HEK293 (cell line): ENCODE measurements at regions not wholly inside any gene's neighbourhood (a gene's known extent, or its start where the extent isn't known, plus 50 kb on each side); places are given as distances from the start of the nearest gene placed in this dataset.
"Not testable (repeated sequence)": the region's sequence is repeated elsewhere in the genome, so short reads cannot be mapped to it uniquely, and the experiment has no call there.

ENCODE experiments used
- CTCF ChIA-PET: fragments of 350-600 bp; formaldehyde crosslinking; extraction: SDS; loops from one replicate; lab custom pipeline; 2021; ENCODE audit warnings: antibody characterized with exemption; lab: Yijun Ruan, JAX
- POLR2A ChIA-PET: fragments of 300-600 bp; formaldehyde crosslinking; extraction: SDS; loops from one replicate; lab custom pipeline; 2020; ENCODE audit warnings: antibody characterized with exemption, inconsistent platforms; lab: Yijun Ruan, JAX
- H3K27ac ChIP-seq: fragments of 200-500 bp; sonication (Bioruptor generic); 2 replicates; pipeline ENCODE4 v1.5.1; 2014; ENCODE audit warnings: low read depth, low read length, control low read depth, inconsistent platforms; ENCODE audit errors: extremely low read depth
- H3K36me3 ChIP-seq, 2 experiments: fragments of 200-500 bp in 1 of 2; sonication (Bioruptor generic) in 1 of 2; 1 replicate in 1 of 2; 2 replicates in 1 of 2; pipeline ENCODE4 v1.5.1; 2014 to 2017; ENCODE audit warnings: inconsistent platforms in 2 of 2, low read length in 2 of 2; ENCODE audit not compliant: control insufficient read depth in 2 of 2, insufficient read depth in 1 of 2
- H3K4me1 ChIP-seq: fragments of 200-500 bp; sonication (Bioruptor generic); 2 replicates; pipeline ENCODE4 v1.5.1; 2014; ENCODE audit warnings: mild to moderate bottlenecking, low read length, inconsistent platforms; ENCODE audit not compliant: control insufficient read depth, insufficient read depth
- H3K4me3 ChIP-seq: 2 replicates; pipeline ENCODE4 v1.5.1; 2011; ENCODE audit warnings: low read depth, mild to moderate bottlenecking, control low read depth, low read length, moderate library complexity
- H3K9me3 ChIP-seq: fragments of 200-500 bp; sonication (Bioruptor generic); 2 replicates; pipeline ENCODE4 v1.5.1; 2014; ENCODE audit warnings: low read depth, low read length, inconsistent platforms; ENCODE audit not compliant: control insufficient read depth, insufficient read depth
- FEZF1 ChIP-seq: fragments of 450-650 bp; formaldehyde crosslinking; IDR thresholded peaks from 2 replicates; pipeline ENCODE4 v1.5.1; 2016; ENCODE audit warnings: missing biosample characterization, missing genetic modification characterization
- GLIS1 ChIP-seq: fragments of 450-650 bp; formaldehyde crosslinking; IDR thresholded peaks from 2 replicates; pipeline ENCODE4 v1.5.1; 2016; ENCODE audit warnings: missing biosample characterization, missing genetic modification characterization
- IKZF3 ChIP-seq: fragments of 450-650 bp; IDR thresholded peaks from 2 replicates; pipeline ENCODE4 v1.5.0; 2018; ENCODE audit warnings: missing biosample characterization, mild to moderate bottlenecking, missing genetic modification characterization, moderate library complexity
- KLF16 ChIP-seq: fragments of 450-650 bp; formaldehyde crosslinking; IDR thresholded peaks from 2 replicates; pipeline ENCODE4 v1.5.1; 2017; ENCODE audit warnings: missing biosample characterization, missing genetic modification characterization
- OSR2 ChIP-seq: fragments of 450-650 bp; formaldehyde crosslinking; IDR thresholded peaks from 2 replicates; pipeline ENCODE4 v1.5.1; 2016; ENCODE audit warnings: missing biosample characterization, missing genetic modification characterization
- RBAK ChIP-seq: fragments of 450-650 bp; formaldehyde crosslinking; IDR thresholded peaks from 2 replicates; pipeline ENCODE4 v1.5.1; 2016; ENCODE audit warnings: missing biosample characterization, missing genetic modification characterization
- SALL2 ChIP-seq: fragments of 450-650 bp; formaldehyde crosslinking; IDR thresholded peaks from 2 replicates; pipeline ENCODE4 v1.5.0; 2017; ENCODE audit warnings: missing biosample characterization, mild to moderate bottlenecking, missing genetic modification characterization, borderline replicate concordance
- SETDB1 ChIP-seq: IDR thresholded peaks from one replicate; pipeline ENCODE4 v1.6.1; 2017; ENCODE audit warnings: mild to moderate bottlenecking, low read length, moderate library complexity, mixed read lengths; ENCODE audit not compliant: insufficient read length
- ZBTB48 ChIP-seq: fragments of 450-650 bp; formaldehyde crosslinking; IDR thresholded peaks from 2 replicates; pipeline ENCODE4 v1.5.1; 2016; ENCODE audit warnings: missing biosample characterization, missing genetic modification characterization
- ZFP3 ChIP-seq: fragments of 450-650 bp; formaldehyde crosslinking; IDR thresholded peaks from 2 replicates; pipeline ENCODE4 v1.5.1; 2016; ENCODE audit warnings: low read depth, missing biosample characterization, missing genetic modification characterization
- ZNF19 ChIP-seq: fragments of 450-650 bp; formaldehyde crosslinking; IDR thresholded peaks from 2 replicates; pipeline ENCODE4; 2016; ENCODE audit warnings: missing biosample characterization, missing genetic modification characterization, low read depth
- ZNF266 ChIP-seq: fragments of 450-650 bp; formaldehyde crosslinking; IDR thresholded peaks from 2 replicates; pipeline ENCODE4 v1.5.1; 2016; ENCODE audit warnings: missing biosample characterization, missing genetic modification characterization, low read depth
- ZNF555 ChIP-seq: fragments of 450-650 bp; formaldehyde crosslinking; conservative IDR thresholded peaks from 2 replicates; pipeline ENCODE4 v1.5.1; 2017; ENCODE audit warnings: missing biosample characterization, mild to moderate bottlenecking, missing genetic modification characterization, inconsistent platforms
- ZNF561 ChIP-seq: fragments of 450-650 bp; IDR thresholded peaks from 2 replicates; pipeline ENCODE4 v1.5.1; 2018; ENCODE audit warnings: missing biosample characterization, missing genetic modification characterization, borderline replicate concordance
- ZNF660 ChIP-seq: fragments of 450-650 bp; IDR thresholded peaks from 2 replicates; pipeline ENCODE4 v1.5.1; 2018; ENCODE audit warnings: missing biosample characterization, mild to moderate bottlenecking, missing genetic modification characterization
- ZNF664 ChIP-seq: fragments of 450-650 bp; formaldehyde crosslinking; IDR thresholded peaks from 2 replicates; pipeline ENCODE4 v1.5.1; 2016; ENCODE audit warnings: missing biosample characterization, missing genetic modification characterization
- ZNF704 ChIP-seq: fragments of 450-650 bp; formaldehyde crosslinking; IDR thresholded peaks from 2 replicates; pipeline ENCODE4 v1.5.1; 2016; ENCODE audit warnings: missing biosample characterization, missing genetic modification characterization
- ZNF837 ChIP-seq: fragments of 450-650 bp; formaldehyde crosslinking; IDR thresholded peaks from 2 replicates; pipeline ENCODE4 v1.5.1; 2016; ENCODE audit warnings: missing biosample characterization, missing genetic modification characterization
- ZXDB ChIP-seq: fragments of 450-650 bp; formaldehyde crosslinking; IDR thresholded peaks from 2 replicates; pipeline ENCODE4 v1.5.1; 2016; ENCODE audit warnings: missing biosample characterization, missing genetic modification characterization
- TF ChIP-seq, protein P1 (sequence below): fragments of 450-650 bp; formaldehyde crosslinking; IDR thresholded peaks from 2 replicates; pipeline ENCODE4 v1.5.1; 2016; ENCODE audit warnings: missing biosample characterization, missing genetic modification characterization, borderline replicate concordance
- TF ChIP-seq, protein P2 (sequence below): fragments of 450-650 bp; formaldehyde crosslinking; IDR thresholded peaks from 2 replicates; pipeline ENCODE4 v1.5.1; 2016; ENCODE audit warnings: missing biosample characterization, missing genetic modification characterization
- TF ChIP-seq, protein P3 (sequence below): sonication (generic); formaldehyde crosslinking; IDR thresholded peaks from 2 replicates; pipeline ENCODE4 v1.8.1; 2022; ENCODE audit warnings: mild to moderate bottlenecking, moderate library complexity, missing genetic modification reagents
- TF ChIP-seq, protein P4 (sequence below): fragments of 450-650 bp; formaldehyde crosslinking; IDR thresholded peaks from 2 replicates; pipeline ENCODE4 v1.5.1; 2016; ENCODE audit warnings: missing biosample characterization, missing genetic modification characterization

DNA sequence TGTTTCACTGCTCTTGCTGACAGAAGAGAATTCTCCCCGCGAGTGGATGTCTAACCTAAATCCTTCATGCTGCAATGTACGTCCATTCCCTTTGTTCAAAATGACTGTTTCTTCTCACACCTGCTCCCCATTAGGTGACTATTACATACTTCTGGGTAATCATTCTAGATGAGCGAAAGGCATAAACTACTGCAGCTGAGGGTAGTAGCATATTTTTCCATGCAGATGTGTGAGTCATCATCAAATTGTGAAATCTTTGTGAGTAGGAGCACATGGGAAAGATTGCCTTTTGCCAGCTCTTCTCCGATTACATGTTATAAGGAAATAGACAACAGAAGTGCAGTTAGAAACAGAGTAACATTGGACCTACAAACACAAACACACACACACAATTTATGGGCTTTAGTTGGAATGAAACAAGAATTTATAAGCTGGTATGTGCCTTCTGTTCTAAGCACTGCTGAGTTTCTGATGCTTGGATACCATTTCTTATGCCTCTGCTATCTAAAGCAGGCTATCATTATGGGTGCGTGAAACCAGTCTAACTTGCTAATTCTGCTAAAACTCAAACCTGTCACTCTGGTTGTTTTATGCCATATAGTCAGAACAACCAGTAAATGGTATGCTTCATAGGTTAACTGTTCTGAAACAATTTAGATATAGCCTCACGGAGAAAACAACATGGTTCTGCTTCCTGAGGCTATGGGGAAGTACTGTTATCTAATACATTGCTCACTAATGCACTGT lies 346.9 kb upstream of the PSMD7 start:
- POLR2A ChIA-PET, result no interaction called here
- CTCF ChIA-PET, result interaction anchor here (0.6 kb wide), 1 partner anchor 1613 kb away, joined by 3 read pairs; no protein-coding TSS in a partner anchor
- Histone ChIP-seq H3K36me3 (no peaks in the 10 kb centered on the region), H3K27ac (no peak overlapping the region), H3K4me3 (no peak overlapping the region), H3K9me3 (no peaks in the 10 kb centered on the region), H3K4me1 (0 out of 2 replicates have a peak, but pooled peaks cover 3% of the 10 kb centered on the region)
- TF ChIP-seq OSR2 (tag by site-specific recombination) (peak; percentile 64), FEZF1 (tag by site-specific recombination) (peak; percentile 33; the same call in 1 of the 2 replicates), ZNF660 (tag by site-specific recombination) (peak; percentile 47; the same call in 1 of the 2 replicates), ZNF837 (no peak), IKZF3 (tag by site-specific recombination) (no peak), RBAK (tag by site-specific recombination) (no peak)
- TF ChIP-seq, protein P1, sequence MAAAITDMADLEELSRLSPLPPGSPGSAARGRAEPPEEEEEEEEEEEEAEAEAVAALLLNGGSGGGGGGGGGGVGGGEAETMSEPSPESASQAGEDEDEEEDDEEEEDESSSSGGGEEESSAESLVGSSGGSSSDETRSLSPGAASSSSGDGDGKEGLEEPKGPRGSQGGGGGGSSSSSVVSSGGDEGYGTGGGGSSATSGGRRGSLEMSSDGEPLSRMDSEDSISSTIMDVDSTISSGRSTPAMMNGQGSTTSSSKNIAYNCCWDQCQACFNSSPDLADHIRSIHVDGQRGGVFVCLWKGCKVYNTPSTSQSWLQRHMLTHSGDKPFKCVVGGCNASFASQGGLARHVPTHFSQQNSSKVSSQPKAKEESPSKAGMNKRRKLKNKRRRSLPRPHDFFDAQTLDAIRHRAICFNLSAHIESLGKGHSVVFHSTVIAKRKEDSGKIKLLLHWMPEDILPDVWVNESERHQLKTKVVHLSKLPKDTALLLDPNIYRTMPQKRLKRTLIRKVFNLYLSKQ (tag by site-specific recombination), result no peak
- TF ChIP-seq, protein P2, sequence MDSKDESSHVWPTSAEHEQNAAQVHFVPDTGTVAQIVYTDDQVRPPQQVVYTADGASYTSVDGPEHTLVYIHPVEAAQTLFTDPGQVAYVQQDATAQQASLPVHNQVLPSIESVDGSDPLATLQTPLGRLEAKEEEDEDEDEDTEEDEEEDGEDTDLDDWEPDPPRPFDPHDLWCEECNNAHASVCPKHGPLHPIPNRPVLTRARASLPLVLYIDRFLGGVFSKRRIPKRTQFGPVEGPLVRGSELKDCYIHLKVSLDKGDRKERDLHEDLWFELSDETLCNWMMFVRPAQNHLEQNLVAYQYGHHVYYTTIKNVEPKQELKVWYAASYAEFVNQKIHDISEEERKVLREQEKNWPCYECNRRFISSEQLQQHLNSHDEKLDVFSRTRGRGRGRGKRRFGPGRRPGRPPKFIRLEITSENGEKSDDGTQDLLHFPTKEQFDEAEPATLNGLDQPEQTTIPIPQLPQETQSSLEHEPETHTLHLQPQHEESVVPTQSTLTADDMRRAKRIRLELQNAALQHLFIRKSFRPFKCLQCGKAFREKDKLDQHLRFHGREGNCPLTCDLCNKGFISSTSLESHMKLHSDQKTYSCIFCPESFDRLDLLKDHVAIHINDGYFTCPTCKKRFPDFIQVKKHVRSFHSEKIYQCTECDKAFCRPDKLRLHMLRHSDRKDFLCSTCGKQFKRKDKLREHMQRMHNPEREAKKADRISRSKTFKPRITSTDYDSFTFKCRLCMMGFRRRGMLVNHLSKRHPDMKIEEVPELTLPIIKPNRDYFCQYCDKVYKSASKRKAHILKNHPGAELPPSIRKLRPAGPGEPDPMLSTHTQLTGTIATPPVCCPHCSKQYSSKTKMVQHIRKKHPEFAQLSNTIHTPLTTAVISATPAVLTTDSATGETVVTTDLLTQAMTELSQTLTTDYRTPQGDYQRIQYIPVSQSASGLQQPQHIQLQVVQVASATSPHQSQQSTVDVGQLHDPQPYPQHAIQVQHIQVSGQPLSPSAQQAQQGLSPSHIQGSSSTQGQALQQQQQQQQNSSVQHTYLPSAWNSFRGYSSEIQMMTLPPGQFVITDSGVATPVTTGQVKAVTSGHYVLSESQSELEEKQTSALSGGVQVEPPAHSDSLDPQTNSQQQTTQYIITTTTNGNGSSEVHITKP (tag by site-specific recombination), result 0 out of 2 replicates have a peak, but pooled peaks have one; percentile 18

GRCh38 chr16:73945631-73946030 lies 351.0 kb upstream of the PSMD7 start:
- ChIA-PET CTCF (no interaction called here), POLR2A (no interaction called here)

DNA sequence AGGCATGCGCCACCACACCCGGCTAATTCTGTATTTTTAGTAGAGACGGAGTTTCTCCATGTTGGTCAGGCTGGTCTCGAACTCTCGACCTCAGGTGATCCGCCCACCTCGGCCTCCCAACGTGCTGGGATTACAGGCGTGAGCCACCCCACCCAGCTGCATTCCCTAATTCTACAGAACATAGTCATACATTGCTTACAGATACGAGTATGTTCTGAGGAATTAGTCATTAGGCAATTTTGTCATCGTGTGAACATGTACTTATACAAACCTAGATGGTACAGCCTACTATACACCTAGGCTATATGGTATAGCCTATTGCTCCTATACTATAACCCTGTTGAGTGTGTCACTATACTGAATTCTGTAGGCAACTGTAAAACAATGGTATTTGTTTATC lies 353.4 kb upstream of the PSMD7 start:
- POLR2A ChIA-PET, H3K9me3 ChIP-seq, H3K36me3 ChIP-seq, H3K4me1 ChIP-seq, H3K27ac ChIP-seq, H3K4me3 ChIP-seq: not testable (repeated sequence)
- CTCF ChIA-PET, result interaction anchor here (0.6 kb wide), 1 partner anchor 10 kb away, joined by 3 read pairs; no protein-coding TSS in a partner anchor

More at GRCh38 chr16:73945631-73946030, 351.0 kb upstream of the PSMD7 start:
- TF ChIP-seq SALL2 (tag by site-specific recombination), result no peak
- no peak for TF ChIP-seq ZFP3
- TF ChIP-seq, protein P3, sequence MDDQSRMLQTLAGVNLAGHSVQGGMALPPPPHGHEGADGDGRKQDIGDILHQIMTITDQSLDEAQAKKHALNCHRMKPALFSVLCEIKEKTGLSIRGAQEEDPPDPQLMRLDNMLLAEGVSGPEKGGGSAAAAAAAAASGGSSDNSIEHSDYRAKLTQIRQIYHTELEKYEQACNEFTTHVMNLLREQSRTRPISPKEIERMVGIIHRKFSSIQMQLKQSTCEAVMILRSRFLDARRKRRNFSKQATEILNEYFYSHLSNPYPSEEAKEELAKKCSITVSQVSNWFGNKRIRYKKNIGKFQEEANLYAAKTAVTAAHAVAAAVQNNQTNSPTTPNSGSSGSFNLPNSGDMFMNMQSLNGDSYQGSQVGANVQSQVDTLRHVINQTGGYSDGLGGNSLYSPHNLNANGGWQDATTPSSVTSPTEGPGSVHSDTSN (CRISPR knock-in tag), result no peak
- TF ChIP-seq ZNF704 (tag by site-specific recombination), result no peak
- no peak for TF ChIP-seq SETDB1
- TF ChIP-seq, protein P4, sequence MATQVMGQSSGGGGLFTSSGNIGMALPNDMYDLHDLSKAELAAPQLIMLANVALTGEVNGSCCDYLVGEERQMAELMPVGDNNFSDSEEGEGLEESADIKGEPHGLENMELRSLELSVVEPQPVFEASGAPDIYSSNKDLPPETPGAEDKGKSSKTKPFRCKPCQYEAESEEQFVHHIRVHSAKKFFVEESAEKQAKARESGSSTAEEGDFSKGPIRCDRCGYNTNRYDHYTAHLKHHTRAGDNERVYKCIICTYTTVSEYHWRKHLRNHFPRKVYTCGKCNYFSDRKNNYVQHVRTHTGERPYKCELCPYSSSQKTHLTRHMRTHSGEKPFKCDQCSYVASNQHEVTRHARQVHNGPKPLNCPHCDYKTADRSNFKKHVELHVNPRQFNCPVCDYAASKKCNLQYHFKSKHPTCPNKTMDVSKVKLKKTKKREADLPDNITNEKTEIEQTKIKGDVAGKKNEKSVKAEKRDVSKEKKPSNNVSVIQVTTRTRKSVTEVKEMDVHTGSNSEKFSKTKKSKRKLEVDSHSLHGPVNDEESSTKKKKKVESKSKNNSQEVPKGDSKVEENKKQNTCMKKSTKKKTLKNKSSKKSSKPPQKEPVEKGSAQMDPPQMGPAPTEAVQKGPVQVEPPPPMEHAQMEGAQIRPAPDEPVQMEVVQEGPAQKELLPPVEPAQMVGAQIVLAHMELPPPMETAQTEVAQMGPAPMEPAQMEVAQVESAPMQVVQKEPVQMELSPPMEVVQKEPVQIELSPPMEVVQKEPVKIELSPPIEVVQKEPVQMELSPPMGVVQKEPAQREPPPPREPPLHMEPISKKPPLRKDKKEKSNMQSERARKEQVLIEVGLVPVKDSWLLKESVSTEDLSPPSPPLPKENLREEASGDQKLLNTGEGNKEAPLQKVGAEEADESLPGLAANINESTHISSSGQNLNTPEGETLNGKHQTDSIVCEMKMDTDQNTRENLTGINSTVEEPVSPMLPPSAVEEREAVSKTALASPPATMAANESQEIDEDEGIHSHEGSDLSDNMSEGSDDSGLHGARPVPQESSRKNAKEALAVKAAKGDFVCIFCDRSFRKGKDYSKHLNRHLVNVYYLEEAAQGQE (tag by site-specific recombination), result no peak
- TF ChIP-seq KLF16, result no peak
- TF ChIP-seq ZNF664 (tag by site-specific recombination), result no peak
- TF ChIP-seq ZXDB (tag by site-specific recombination), result no peak
- TF ChIP-seq FEZF1 (tag by site-specific recombination), result no peak
- no peak for TF ChIP-seq ZNF19 (tag by site-specific recombination)
- no peak for TF ChIP-seq ZNF555 (tag by site-specific recombination)
- TF ChIP-seq ZNF561 (tag by site-specific recombination), result no peak
- TF ChIP-seq ZNF266 (tag by site-specific recombination), result no peak
- no peak for TF ChIP-seq GLIS1 (tag by site-specific recombination)
- TF ChIP-seq ZBTB48 (tag by site-specific recombination), result no peak
- H3K36me3 ChIP-seq, result no peaks in the 10 kb centered on the region
- no peak overlapping the region for H3K4me3 ChIP-seq
- H3K4me1 ChIP-seq, result 0 out of 2 replicates have a peak, but pooled peaks cover 3% of the 10 kb centered on the region
- H3K27ac ChIP-seq, result no peak overlapping the region
- no peaks in the 10 kb centered on the region for H3K9me3 ChIP-seq
